PC-9 (cell line): ENCODE measurements at regions not wholly inside any gene's neighbourhood (a gene's known extent, or its start where the extent isn't known, plus 50 kb on each side); places are given as distances from the start of the nearest gene placed in this dataset.

Source experiments
- CTCF ChIP-seq: fragments of 200-600 bp; sonication (generic); conservative IDR thresholded peaks from 2 replicates; pipeline ENCODE4 v1.6.1; 2017; ENCODE audit warnings: mixed run types, antibody characterized with exemption, mild to moderate bottlenecking, moderate library complexity
- EZH2 ChIP-seq: fragments of 200-600 bp; sonication (generic); IDR thresholded peaks from 2 replicates; pipeline ENCODE4 v1.8.0; 2017; ENCODE audit warnings: antibody characterized with exemption, low read depth

DNA sequence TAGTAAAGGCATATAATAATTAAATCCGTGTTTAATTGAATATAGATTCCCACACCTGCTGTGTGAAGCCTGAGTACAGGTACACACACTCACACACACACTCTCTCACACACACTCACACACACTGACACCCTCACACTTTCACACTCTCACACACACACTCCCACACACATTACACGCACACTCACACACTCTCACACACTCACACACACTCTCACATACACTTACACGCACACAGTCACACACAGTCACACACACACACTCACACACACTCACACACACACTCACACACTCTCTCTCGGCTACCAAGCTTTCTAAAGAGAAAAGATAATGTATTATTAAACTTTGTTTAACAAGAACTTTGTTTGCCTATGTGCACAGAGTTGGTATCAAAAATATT is 195.1 kb upstream of the CTNND2 start:
- TF ChIP-seq CTCF (no peak), EZH2 (no peak)
